ENCODE measurements at regions not wholly inside any gene's neighbourhood (a gene's known extent, or its start where the extent isn't known, plus 50 kb on each side); places are given as distances from the start of the nearest gene placed in this dataset.

GRCh38 chr10:25678220-25678619 lies 255.8 kb upstream of the MYO3A start:
- H3F3A ChIP-seq (ENCODE audit: insufficient read depth): no peaks in the 10 kb centered on the region
- H4K20me1 ChIP-seq (ENCODE audit: low read depth, low read length): no peaks in the 10 kb centered on the region
- no peaks in the 10 kb centered on the region for H3K9me3 ChIP-seq (ENCODE audit: insufficient read depth, low read length)
- no peak overlapping the region for H3K4me2 ChIP-seq (ENCODE audit: low read depth, low read length, poor library complexity, severe bottlenecking)
- no peaks in the 10 kb centered on the region for H3K79me2 ChIP-seq (ENCODE audit: insufficient read depth, low read length)
- no peak overlapping the region for H3K27ac ChIP-seq (ENCODE audit: low read depth, low read length)
- H3K4me3 ChIP-seq (ENCODE audit: insufficient read depth, low read length, poor library complexity, severe bottlenecking): no peak overlapping the region
- no peak overlapping the region for H3K9ac ChIP-seq (ENCODE audit: low read length)
- no peaks in the 10 kb centered on the region for H3K36me3 ChIP-seq (ENCODE audit: low read length)
- H3K9me2 ChIP-seq (replicated peaks; ENCODE audit: insufficient read depth, low read length): no peaks in the 10 kb centered on the region
- no peak overlapping the region for H2AFZ ChIP-seq (ENCODE audit: low read depth, low read length, severe bottlenecking)
- TF ChIP-seq CTCF (IDR thresholded peaks at IDR 0.05; ENCODE audit: insufficient read depth, low read length, poor library complexity, severe bottlenecking) (no peak), EZH2phosphoT487 (conservative IDR thresholded peaks at IDR 0.05; ENCODE audit: low read length) (no peak)
- H3K27me3 ChIP-seq (ENCODE audit: low read length): no peaks in the 10 kb centered on the region

GRCh38 chr10:25678666-25679065 lies 255.4 kb upstream of the MYO3A start:
- Histone ChIP-seq H3K9ac (ENCODE audit: low read length) (no peak overlapping the region), H3K36me3 (ENCODE audit: low read length) (no peaks in the 10 kb centered on the region), H3K79me2 (ENCODE audit: insufficient read depth, low read length) (no peaks in the 10 kb centered on the region), H3K4me3 (ENCODE audit: insufficient read depth, low read length, poor library complexity, severe bottlenecking) (no peak overlapping the region), H3F3A (ENCODE audit: insufficient read depth) (no peaks in the 10 kb centered on the region), H4K20me1 (ENCODE audit: low read depth, low read length) (no peaks in the 10 kb centered on the region), H3K9me3 (ENCODE audit: insufficient read depth, low read length) (no peaks in the 10 kb centered on the region), H3K27ac (ENCODE audit: low read depth, low read length) (no peak overlapping the region), H3K4me2 (ENCODE audit: low read depth, low read length, poor library complexity, severe bottlenecking) (no peak overlapping the region), H3K9me2 (replicated peaks; ENCODE audit: insufficient read depth, low read length) (no peaks in the 10 kb centered on the region), H3K27me3 (ENCODE audit: low read length) (no peaks in the 10 kb centered on the region), H2AFZ (ENCODE audit: low read depth, low read length, severe bottlenecking) (no peak overlapping the region)
- TF ChIP-seq EZH2phosphoT487 (conservative IDR thresholded peaks at IDR 0.05; ENCODE audit: low read length) (no peak), CTCF (IDR thresholded peaks at IDR 0.05; ENCODE audit: insufficient read depth, low read length, poor library complexity, severe bottlenecking) (no peak)

- Histone ChIP-seq H3K27ac (ENCODE audit: low read depth, low read length) (no peak overlapping the region), H2AFZ (ENCODE audit: low read depth, low read length, severe bottlenecking) (no peak overlapping the region), H3K9me3 (ENCODE audit: insufficient read depth, low read length) (no peaks in the 10 kb centered on the region), H3F3A (ENCODE audit: insufficient read depth) (no peaks in the 10 kb centered on the region), H3K9me2 (replicated peaks; ENCODE audit: insufficient read depth, low read length) (no peaks in the 10 kb centered on the region), H3K4me2 (ENCODE audit: low read depth, low read length, poor library complexity, severe bottlenecking) (no peak overlapping the region), H3K36me3 (ENCODE audit: low read length) (no peaks in the 10 kb centered on the region), H3K4me3 (ENCODE audit: insufficient read depth, low read length, poor library complexity, severe bottlenecking) (no peak overlapping the region), H4K20me1 (ENCODE audit: low read depth, low read length) (no peaks in the 10 kb centered on the region), H3K27me3 (ENCODE audit: low read length) (no peaks in the 10 kb centered on the region), H3K9ac (ENCODE audit: low read length) (no peak overlapping the region), H3K79me2 (ENCODE audit: insufficient read depth, low read length) (no peaks in the 10 kb centered on the region)
- TF ChIP-seq CTCF (IDR thresholded peaks at IDR 0.05; ENCODE audit: insufficient read depth, low read length, poor library complexity, severe bottlenecking) (no peak), EZH2phosphoT487 (conservative IDR thresholded peaks at IDR 0.05; ENCODE audit: low read length) (no peak)
Measured at GRCh38 chr10:25682203-25682851, 251.7 kb upstream of the MYO3A start.

Measured in SU-DHL-6 (cell line).